ENCODE measurements at regions not wholly inside any gene's neighbourhood (a gene's known extent, or its start where the extent isn't known, plus 50 kb on each side); places are given as distances from the start of the nearest gene placed in this dataset.
A peak's percentile ranks its signal among the peaks of the same experiment; 100 is the strongest.

DNA sequence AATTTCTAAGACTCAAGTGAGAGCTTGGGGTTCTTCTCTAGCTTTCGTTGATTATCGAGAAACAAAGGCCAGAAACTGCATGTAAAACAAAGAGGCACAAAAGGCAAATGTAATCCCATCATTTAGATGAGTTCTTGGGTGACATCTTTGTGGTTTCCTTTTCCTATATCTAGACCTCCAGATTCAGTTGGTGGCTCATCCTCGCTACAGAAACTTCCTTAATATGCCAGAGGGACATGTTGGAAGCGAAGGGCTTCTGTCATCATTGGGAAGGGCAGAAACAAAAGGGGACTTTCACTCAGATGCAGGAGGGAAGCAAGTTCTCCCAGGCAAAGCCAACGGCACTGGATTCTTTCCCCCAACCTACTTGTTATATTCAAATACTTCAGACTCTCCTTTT is 150.6 kb upstream of the ZFHX3 start:
- Histone ChIP-seq H3K9me3 (ENCODE audit: control insufficient read depth, insufficient read depth, low read depth, low read length) (no peaks in the 10 kb centered on the region), H3K4me1 (ENCODE audit: control insufficient read depth, extremely low read depth, insufficient read depth, low read length) (peaks cover 8% of the 10 kb centered on the region), H2AFZ (ENCODE audit: low read length) (no peak overlapping the region), H3K36me3 (ENCODE audit: control insufficient read depth, insufficient read depth, low read length) (no peaks in the 10 kb centered on the region), H3K79me2 (ENCODE audit: control insufficient read depth, insufficient read depth, low read length) (no peaks in the 10 kb centered on the region), H3K9ac (ENCODE audit: insufficient read depth, low read length) (no peak overlapping the region), H3K27me3 (ENCODE audit: control insufficient read depth, insufficient read depth, low read length) (no peaks in the 10 kb centered on the region), H3K27ac (ENCODE audit: insufficient read depth, low read length) (no peak overlapping the region), H4K20me1 (ENCODE audit: control insufficient read depth, extremely low read depth, insufficient read depth, low read length) (no peaks in the 10 kb centered on the region), H3K4me3 (replicated peaks in 1 of 4; ENCODE audit: control extremely low read depth in 1 of 4, insufficient read depth in 1 of 4, low read depth in 3 of 4, low read length in 4 of 4) (no peak overlapping the region), H3K4me2 (ENCODE audit: extremely low read depth, insufficient read depth, low read length) (no peak overlapping the region)
- TF ChIP-seq, protein P1, sequence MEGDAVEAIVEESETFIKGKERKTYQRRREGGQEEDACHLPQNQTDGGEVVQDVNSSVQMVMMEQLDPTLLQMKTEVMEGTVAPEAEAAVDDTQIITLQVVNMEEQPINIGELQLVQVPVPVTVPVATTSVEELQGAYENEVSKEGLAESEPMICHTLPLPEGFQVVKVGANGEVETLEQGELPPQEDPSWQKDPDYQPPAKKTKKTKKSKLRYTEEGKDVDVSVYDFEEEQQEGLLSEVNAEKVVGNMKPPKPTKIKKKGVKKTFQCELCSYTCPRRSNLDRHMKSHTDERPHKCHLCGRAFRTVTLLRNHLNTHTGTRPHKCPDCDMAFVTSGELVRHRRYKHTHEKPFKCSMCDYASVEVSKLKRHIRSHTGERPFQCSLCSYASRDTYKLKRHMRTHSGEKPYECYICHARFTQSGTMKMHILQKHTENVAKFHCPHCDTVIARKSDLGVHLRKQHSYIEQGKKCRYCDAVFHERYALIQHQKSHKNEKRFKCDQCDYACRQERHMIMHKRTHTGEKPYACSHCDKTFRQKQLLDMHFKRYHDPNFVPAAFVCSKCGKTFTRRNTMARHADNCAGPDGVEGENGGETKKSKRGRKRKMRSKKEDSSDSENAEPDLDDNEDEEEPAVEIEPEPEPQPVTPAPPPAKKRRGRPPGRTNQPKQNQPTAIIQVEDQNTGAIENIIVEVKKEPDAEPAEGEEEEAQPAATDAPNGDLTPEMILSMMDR (conservative IDR thresholded peaks at IDR 0.05 in 1 of 2, IDR thresholded peaks at IDR 0.05 in 1 of 2; ENCODE audit: low read depth in 1 of 2, low read length in 2 of 2) = no peak
- no peak for TF ChIP-seq EZH2 (IDR thresholded peaks at IDR 0.05; ENCODE audit: low read length, missing control alignments)
- DNase-seq (ENCODE audit: low read depth in 2 of 2) = no peak

DNA sequence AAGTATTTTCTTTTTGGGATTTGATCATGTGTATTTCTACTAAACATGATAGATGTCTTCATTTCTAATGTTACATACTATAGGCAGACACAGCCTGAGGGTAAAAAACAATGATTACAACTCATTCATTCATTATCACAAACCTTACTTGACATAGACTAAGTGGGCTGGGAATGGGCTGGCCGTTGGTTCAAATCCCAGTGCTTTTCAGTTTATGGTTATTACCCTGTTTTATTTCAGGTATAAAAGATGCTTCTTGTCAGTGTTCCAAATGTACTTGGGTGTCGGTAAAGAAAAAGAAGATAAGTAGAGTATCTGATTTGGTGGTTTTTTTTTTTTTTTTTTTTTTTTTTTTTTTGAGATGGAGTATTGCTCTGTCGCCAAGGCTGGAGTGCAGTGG is 149.7 kb upstream of the ZFHX3 start:
- Histone ChIP-seq H3K4me3 (replicated peaks in 1 of 4; ENCODE audit: control extremely low read depth in 1 of 4, insufficient read depth in 1 of 4, low read depth in 3 of 4, low read length in 4 of 4) (no peak overlapping the region), H3K9ac (ENCODE audit: insufficient read depth, low read length) (no peak overlapping the region), H2AFZ (ENCODE audit: low read length) (no peak overlapping the region), H3K27me3 (ENCODE audit: control insufficient read depth, insufficient read depth, low read length) (no peaks in the 10 kb centered on the region), H3K4me2 (ENCODE audit: extremely low read depth, insufficient read depth, low read length) (no peak overlapping the region), H3K36me3 (ENCODE audit: control insufficient read depth, insufficient read depth, low read length) (no peaks in the 10 kb centered on the region), H3K9me3 (ENCODE audit: control insufficient read depth, insufficient read depth, low read depth, low read length) (no peaks in the 10 kb centered on the region), H3K27ac (ENCODE audit: insufficient read depth, low read length) (no peak overlapping the region), H3K4me1 (ENCODE audit: control insufficient read depth, extremely low read depth, insufficient read depth, low read length) (peaks cover 5% of the 10 kb centered on the region), H3K79me2 (ENCODE audit: control insufficient read depth, insufficient read depth, low read length) (no peaks in the 10 kb centered on the region), H4K20me1 (ENCODE audit: control insufficient read depth, extremely low read depth, insufficient read depth, low read length) (no peaks in the 10 kb centered on the region)
- TF ChIP-seq EZH2 (IDR thresholded peaks at IDR 0.05; ENCODE audit: low read length, missing control alignments) = no peak
- TF ChIP-seq, protein P1 (conservative IDR thresholded peaks at IDR 0.05 in 1 of 2, IDR thresholded peaks at IDR 0.05 in 1 of 2; ENCODE audit: low read depth in 1 of 2, low read length in 2 of 2) = no peak
- no peak for DNase-seq (ENCODE audit: low read depth in 2 of 2)

DNA sequence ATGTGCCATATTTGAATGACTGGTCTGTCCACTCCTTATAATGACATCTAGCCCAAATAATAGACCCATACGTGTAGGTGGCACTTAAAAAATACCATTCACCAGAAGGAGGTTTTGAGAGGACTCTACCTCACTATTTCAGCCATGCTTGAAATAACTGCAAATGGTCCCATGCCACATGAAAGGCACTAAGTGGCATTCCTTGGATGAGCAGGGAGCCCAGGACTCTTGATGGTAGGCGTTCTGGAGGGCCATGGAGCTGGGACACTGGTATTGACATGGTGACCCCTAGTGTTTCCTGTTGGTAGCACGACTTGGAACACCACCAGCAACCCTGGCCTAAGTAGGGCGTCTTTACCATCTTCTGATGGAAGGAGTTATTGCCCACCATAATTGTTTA is 148.7 kb upstream of the ZFHX3 start:
- Histone ChIP-seq H2AFZ (ENCODE audit: low read length) (no peak overlapping the region), H3K4me1 (ENCODE audit: control insufficient read depth, extremely low read depth, insufficient read depth, low read length) (peaks cover 2% of the 10 kb centered on the region), H3K9me3 (ENCODE audit: control insufficient read depth, insufficient read depth, low read depth, low read length) (no peaks in the 10 kb centered on the region), H3K79me2 (ENCODE audit: control insufficient read depth, insufficient read depth, low read length) (no peaks in the 10 kb centered on the region), H3K27me3 (ENCODE audit: control insufficient read depth, insufficient read depth, low read length) (no peaks in the 10 kb centered on the region), H3K9ac (ENCODE audit: insufficient read depth, low read length) (no peak overlapping the region), H4K20me1 (ENCODE audit: control insufficient read depth, extremely low read depth, insufficient read depth, low read length) (no peaks in the 10 kb centered on the region), H3K4me2 (ENCODE audit: extremely low read depth, insufficient read depth, low read length) (no peak overlapping the region), H3K36me3 (ENCODE audit: control insufficient read depth, insufficient read depth, low read length) (no peaks in the 10 kb centered on the region), H3K27ac (ENCODE audit: insufficient read depth, low read length) (no peak overlapping the region), H3K4me3 (replicated peaks in 1 of 4; ENCODE audit: control extremely low read depth in 1 of 4, insufficient read depth in 1 of 4, low read depth in 3 of 4, low read length in 4 of 4) (no peak overlapping the region)
- TF ChIP-seq, protein P1 (conservative IDR thresholded peaks at IDR 0.05 in 1 of 2, IDR thresholded peaks at IDR 0.05 in 1 of 2; ENCODE audit: low read depth in 1 of 2, low read length in 2 of 2) = peak; percentile 34 to 66
- no peak for TF ChIP-seq EZH2 (IDR thresholded peaks at IDR 0.05; ENCODE audit: low read length, missing control alignments)
- peak; percentile 46 to 77 for DNase-seq (ENCODE audit: low read depth in 2 of 2)

All from fibroblast of lung (primary cell).